GM12891 (cell line): ENCODE measurements at regions not wholly inside any gene's neighbourhood (a gene's known extent, or its start where the extent isn't known, plus 50 kb on each side); places are given as distances from the start of the nearest gene placed in this dataset.

ENCODE experiments used
- DNase-seq: peaks from one replicate; pipeline ENCODE4 v3.0.0; 2011; ENCODE audit warnings: low spot score; ENCODE audit not compliant: insufficient read length
- FAIRE-seq: peaks from 2 replicates; lab custom pipeline; 2011; peaks lifted over from hg19 to GRCh38; lab: Jason Lieb, UNC
- PAX5 ChIP-seq: IDR thresholded peaks from 2 replicates; pipeline ENCODE4 v1.6.1; 2011; ENCODE audit warnings: low read length, moderate library complexity, mild to moderate bottlenecking; ENCODE audit not compliant: insufficient read depth, severe bottlenecking
- POLR2A ChIP-seq: IDR thresholded peaks from 2 replicates; pipeline ENCODE4 v1.6.1; 2011; ENCODE audit warnings: low read depth, low read length, control low read depth
- POLR2AphosphoS5 ChIP-seq: IDR thresholded peaks from 2 replicates; pipeline ENCODE4 v1.6.1; 2011; ENCODE audit warnings: low read depth, low read length, control low read depth
- POU2F2 ChIP-seq: IDR thresholded peaks from 2 replicates; pipeline ENCODE4 v1.6.1; 2011; ENCODE audit warnings: low read depth, mild to moderate bottlenecking, control low read depth, low read length, moderate library complexity
- SPI1 ChIP-seq: IDR thresholded peaks from 2 replicates; pipeline ENCODE4 v1.6.1; 2011; ENCODE audit warnings: low read depth, low read length, control low read depth
- TAF1 ChIP-seq: IDR thresholded peaks from 2 replicates; pipeline ENCODE4 v1.6.1; 2011; ENCODE audit warnings: low read depth, low read length, control low read depth

DNA sequence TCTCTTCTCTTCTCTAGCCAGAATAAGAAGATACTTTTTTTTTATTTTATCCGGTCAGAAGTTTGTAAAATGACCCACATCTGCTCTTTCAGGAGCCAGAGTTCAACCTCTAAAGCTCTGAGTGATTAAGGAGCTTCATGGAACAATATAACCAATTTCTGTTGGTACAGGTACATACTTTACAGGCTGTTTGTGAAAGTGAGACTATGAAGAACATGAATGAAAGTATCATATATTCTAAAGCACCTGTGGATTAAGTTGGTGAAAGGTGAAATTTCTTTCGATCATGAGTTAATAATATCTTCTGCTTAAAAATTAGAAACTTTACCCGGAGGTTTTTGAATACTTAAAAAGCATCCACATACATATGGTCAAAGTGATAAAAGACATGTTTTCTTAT, 65.2 kb downstream of the DMRT2 start:
- DNase-seq (no peak), FAIRE-seq (no peak)
- no peak for TF ChIP-seq PAX5
- no peak for TF ChIP-seq POU2F2
- TF ChIP-seq POLR2A: no peak
- no peak for TF ChIP-seq TAF1
- TF ChIP-seq SPI1: no peak
- no peak for TF ChIP-seq POLR2AphosphoS5

DNA sequence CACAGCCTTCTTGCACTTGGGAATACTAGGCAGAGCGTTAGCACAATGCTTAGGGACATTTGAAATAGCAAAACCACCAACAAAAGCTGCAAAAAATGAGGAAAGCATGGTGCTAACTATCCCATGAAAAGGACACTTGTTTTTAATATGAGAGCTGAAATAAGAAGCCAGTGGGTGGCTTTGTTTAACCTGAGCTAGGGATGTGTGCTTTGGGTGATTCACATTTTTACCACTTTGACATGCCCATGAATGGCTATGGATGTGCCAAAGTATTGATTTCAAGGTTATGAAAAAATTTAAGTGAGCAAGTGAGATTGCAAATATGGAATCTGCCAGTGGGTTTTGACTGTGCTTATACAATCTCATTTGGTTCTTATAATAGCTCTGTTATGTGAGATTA, 67.3 kb downstream of the DMRT2 start:
- FAIRE-seq (no peak), DNase-seq (no peak)
- TF ChIP-seq POLR2A (no peak), POU2F2 (no peak), TAF1 (no peak), POLR2AphosphoS5 (no peak)

DNA sequence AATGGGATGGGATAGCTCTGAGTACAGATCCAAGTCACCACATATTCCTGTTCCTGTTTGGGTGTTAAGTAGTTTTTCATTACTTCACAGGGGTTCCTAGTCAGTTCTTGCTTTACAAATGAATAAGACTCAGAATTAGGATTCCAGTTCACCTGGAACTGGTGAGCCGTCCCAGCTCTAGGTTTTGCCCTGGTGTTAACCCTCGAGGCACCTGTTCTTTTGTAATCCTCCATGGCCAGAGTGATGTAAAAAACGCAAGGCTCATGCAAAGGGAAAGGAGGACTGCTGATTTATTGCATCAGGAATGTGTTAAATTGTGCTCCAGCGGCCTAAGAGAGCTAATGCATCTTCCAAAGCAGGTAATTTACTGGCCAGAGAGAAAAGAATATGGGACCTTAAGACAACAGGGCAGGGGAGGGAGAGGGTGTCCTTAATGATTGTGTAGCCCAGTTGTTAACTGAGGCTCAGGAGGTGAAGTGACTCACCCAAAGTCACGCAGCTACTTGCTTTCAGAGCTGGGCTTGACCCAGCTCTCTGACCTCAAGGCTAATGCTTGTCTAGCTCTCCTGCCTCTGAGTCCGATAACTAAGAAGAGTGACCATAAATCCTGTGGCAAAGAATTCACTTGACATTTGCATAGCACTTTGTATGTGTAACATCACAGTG, 70.5 kb downstream of the DMRT2 start:
- TF ChIP-seq TAF1: no peak
- TF ChIP-seq SPI1: no peak
- no peak for TF ChIP-seq POLR2A
- no peak for TF ChIP-seq POU2F2
- TF ChIP-seq PAX5: no peak
- no peak for TF ChIP-seq POLR2AphosphoS5
- FAIRE-seq (no peak), DNase-seq (no peak)

DNA sequence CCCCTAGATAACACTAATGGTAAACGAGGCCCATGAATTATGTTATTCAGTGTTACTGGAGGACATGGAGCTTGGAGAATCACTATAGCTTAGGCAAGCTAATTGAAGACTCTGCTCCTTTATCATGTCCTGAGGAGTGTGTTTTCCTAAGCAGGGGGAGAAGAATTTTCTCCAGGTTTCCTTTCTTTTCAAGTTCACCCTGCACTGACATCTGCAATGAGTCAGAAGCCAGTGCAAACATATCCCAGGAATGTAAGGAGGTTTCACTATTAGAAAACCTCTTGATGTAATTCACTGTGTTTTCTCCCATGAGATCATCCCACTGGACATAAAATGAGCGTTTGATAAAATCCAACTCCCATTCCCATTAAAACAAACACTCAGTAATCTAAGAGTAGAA, 75.6 kb downstream of the DMRT2 start:
- no peak for DNase-seq
- no peak for FAIRE-seq

DNA sequence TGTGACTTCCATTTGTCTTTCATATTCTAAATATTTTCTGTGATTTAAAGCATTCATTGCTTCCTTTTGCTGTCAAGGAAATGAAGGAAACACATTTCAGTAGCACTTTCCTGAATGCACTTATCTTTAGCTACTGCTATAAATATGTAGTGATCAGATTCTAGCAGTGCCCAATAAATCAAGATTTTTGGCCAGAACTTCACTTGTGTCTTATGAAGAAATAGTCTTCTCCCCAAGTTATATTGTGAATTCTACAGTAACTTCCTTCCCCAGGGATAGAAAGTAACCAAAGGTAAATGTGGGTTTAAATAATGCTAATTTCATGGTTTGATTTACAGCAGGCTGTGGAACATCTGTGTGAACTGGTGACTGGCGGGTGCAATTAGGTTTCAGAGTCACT, 77.9 kb downstream of the DMRT2 start:
- no peak for DNase-seq
- no peak for FAIRE-seq
- TF ChIP-seq SPI1 (no peak), POLR2A (no peak), PAX5 (no peak), TAF1 (no peak), POU2F2 (no peak), POLR2AphosphoS5 (no peak)

More for the DNA sequence above, 75.6 kb downstream of the DMRT2 start:
- TF ChIP-seq SPI1: no peak
- TF ChIP-seq PAX5: no peak
- no peak for TF ChIP-seq POLR2A
- TF ChIP-seq POLR2AphosphoS5: no peak
- TF ChIP-seq POU2F2: no peak
- TF ChIP-seq TAF1: no peak

DNA sequence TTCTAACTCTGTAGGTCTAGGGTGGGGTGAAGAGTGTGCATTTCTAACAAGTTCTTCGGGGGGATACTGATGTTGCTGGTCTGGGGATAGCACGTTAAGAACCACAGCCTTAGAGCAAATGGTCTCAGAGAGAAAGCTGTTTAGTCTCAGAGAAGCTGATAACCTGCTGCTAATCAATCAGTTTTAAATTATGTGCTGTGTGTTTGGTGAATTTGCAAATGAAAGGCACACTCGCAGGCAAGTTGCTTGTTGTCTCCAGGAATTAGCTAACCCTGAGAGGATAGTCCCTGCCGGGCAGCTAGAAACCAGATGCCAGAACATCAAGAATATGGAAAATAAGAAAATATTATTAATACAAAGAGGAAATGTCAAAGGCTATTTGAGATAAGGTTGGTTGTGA, 79.2 kb downstream of the DMRT2 start:
- DNase-seq (no peak), FAIRE-seq (no peak)
- no peak for TF ChIP-seq POU2F2
- no peak for TF ChIP-seq SPI1
- no peak for TF ChIP-seq PAX5
- TF ChIP-seq TAF1: no peak
- TF ChIP-seq POLR2A: no peak
- no peak for TF ChIP-seq POLR2AphosphoS5

DNA sequence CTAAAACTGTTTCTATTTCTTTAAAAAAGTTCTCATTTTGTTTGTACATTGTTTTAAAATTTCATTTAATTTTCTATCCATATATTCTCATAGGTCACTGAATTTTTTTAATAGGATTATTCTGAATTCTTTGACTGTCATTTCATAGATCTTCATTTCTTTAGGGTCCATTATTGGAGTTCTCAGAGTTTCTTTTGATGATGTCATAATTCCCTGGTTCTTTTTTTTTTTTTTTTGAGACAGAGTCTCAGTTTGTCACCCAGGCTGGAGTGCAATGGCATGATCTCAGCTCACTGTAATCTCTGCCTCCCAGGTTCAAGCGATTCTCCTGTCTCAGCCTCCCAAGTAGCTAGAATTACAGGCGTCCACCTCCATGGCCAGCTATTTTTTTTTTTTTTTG, 89.9 kb downstream of the DMRT2 start:
- FAIRE-seq (no peak), DNase-seq (no peak)
- TF ChIP-seq POLR2A: no peak
- TF ChIP-seq PAX5: no peak
- no peak for TF ChIP-seq SPI1
- no peak for TF ChIP-seq TAF1
- no peak for TF ChIP-seq POU2F2

DNA sequence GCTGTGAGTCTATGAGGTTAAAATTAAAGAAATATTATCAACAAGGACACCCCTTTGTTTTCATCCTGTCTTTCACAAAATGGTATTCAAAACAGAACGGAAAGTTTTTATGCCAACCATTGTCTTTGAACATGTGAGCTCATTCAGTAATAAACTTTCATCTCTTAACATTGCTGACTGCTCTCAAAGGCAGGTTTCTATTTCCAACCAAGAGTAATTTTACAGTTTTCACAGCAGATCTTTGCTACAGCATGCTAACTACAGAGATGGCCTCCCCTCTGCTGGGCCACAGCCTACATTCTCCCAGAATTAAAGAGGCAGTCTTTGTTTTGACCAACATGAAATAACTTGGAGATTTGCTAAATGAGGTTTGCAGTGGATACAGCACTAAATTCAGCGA, 101.5 kb downstream of the DMRT2 start:
- FAIRE-seq: no peak
- no peak for TF ChIP-seq POU2F2
- no peak for TF ChIP-seq PAX5
- TF ChIP-seq POLR2A: no peak
- TF ChIP-seq POLR2AphosphoS5: no peak
- no peak for TF ChIP-seq SPI1
- no peak for TF ChIP-seq TAF1
- no peak for DNase-seq

DNA sequence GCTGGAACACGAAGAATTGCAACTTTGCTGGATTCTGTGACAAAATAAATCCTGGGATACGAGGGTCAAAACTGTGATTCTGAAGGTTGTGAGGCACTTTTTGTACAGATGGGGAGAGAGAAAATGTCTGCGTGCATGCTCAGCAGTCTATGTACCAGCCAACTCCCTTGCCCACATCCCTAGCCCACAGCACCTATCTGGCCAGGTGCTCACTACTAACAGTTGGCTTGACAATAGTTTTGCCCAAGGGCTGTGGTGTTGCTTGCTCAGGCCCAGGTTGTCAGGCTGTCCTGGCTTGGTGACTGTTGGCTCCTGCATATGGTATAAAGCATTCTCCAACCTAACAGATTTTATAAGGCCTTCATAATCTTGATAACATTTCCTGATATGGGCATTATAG, 102.0 kb downstream of the DMRT2 start:
- no peak for DNase-seq
- TF ChIP-seq TAF1 (no peak), POLR2AphosphoS5 (no peak)
- no peak for FAIRE-seq

DNA sequence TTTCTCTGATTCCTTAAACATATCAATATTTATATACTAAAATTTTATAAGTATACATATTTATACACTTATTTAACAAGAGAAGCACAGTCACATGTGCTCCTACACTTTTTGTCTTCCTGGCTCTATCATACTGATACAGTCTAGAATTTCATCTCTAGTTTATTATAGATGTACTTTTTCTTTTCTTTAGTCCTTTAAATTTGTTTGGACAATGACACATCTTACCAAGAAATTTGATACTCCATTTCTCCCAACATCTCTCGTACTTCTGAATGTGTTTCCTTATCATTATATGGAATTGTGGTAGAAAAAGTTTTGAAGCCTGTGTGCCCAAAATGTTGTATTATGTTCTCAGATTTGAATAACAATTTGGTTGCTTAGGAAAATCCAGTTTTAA, 104.6 kb downstream of the DMRT2 start:
- no peak for TF ChIP-seq POLR2AphosphoS5
- no peak for TF ChIP-seq SPI1
- no peak for TF ChIP-seq TAF1
- no peak for TF ChIP-seq POU2F2
- TF ChIP-seq POLR2A: no peak
- TF ChIP-seq PAX5: no peak
- FAIRE-seq: no peak
- no peak for DNase-seq

DNA sequence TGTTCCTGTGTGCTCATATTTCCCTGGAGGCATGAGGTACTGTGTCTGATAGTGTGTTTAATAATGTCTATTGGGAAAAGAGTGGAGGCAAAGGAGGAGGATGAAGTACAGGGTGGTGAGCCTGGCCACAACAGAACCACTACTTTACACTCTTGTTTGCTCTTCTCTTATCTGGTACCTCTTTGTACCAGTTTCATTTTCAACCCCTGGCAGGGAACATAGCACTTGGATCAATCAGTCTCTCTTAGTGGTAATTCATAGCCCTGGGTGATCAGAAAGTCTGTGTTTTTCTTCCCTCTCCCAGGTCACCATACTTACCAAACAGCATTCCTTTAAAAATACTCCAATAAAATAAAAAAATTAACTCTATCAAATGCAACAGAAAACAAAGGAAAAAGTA, 105.4 kb downstream of the DMRT2 start:
- no peak for FAIRE-seq
- TF ChIP-seq TAF1: no peak
- no peak for TF ChIP-seq SPI1
- no peak for TF ChIP-seq PAX5
- TF ChIP-seq POLR2AphosphoS5: no peak
- no peak for TF ChIP-seq POU2F2
- TF ChIP-seq POLR2A: no peak

More for the DNA sequence above, 105.4 kb downstream of the DMRT2 start:
- DNase-seq: no peak
